Colonic mucosa (tissue), 4 donors: ENCODE measurements at regions not wholly inside any gene's neighbourhood (a gene's known extent, or its start where the extent isn't known, plus 50 kb on each side); places are given as distances from the start of the nearest gene placed in this dataset.
A peak's percentile ranks its signal among the peaks of the same experiment; 100 is the strongest.

ENCODE experiments used
- DNase-seq: peaks from one replicate; pipeline ENCODE4 v3.0.0-alpha.2; 2020
- H3K27ac ChIP-seq: fragments of 200-600 bp; one replicate; pipeline ENCODE4 v1.8.0; 2021
- H3K27me3 ChIP-seq: fragments of 200-600 bp; one replicate; pipeline ENCODE4 v1.8.0; 2021
- H3K36me3 ChIP-seq: fragments of 200-600 bp; one replicate; pipeline ENCODE4 v1.8.0; 2021
- H3K4me1 ChIP-seq: fragments of 200-600 bp; one replicate; pipeline ENCODE4 v1.8.0; 2021; ENCODE audit warnings: mild to moderate bottlenecking
- H3K4me3 ChIP-seq: fragments of 200-600 bp; one replicate; pipeline ENCODE4 v1.8.0; 2021
- H3K9ac ChIP-seq, 2 donors: one replicate each; pipeline ENCODE4 v1.7.0; 2013; ENCODE audit warnings: control low read depth in 2 of 2, low read depth in 2 of 2, low read length in 2 of 2
- H3K9me3 ChIP-seq: fragments of 200-600 bp; one replicate; pipeline ENCODE4 v1.8.0; 2021
- intact Hi-C: fragments of 100-400 bp; cut with DNase I; formaldehyde crosslinking; loops from one replicate; pipeline ENCODE4 v1.14.1; 2022
- TF ChIP-seq, protein P1 (sequence below): fragments of 200-600 bp; IDR thresholded peaks from one replicate; pipeline ENCODE4 v1.8.0; 2022; ENCODE audit warnings: antibody characterized with exemption, mild to moderate bottlenecking
- donor health status: healthy.
- donor health status: DM: no; HTN: no; CAD: no.
- donor health status: DM: no; HTN: no; CAD: no.

GRCh38 chr2:217661378-217661777 is 341.4 kb downstream of the TNS1 start:
- no peak overlapping the region for H3K9ac ChIP-seq
- no peaks in the 10 kb centered on the region for H3K4me1 ChIP-seq
- DNase-seq = no peak
- intact Hi-C loops = no loop called here
- TF ChIP-seq, protein P1, sequence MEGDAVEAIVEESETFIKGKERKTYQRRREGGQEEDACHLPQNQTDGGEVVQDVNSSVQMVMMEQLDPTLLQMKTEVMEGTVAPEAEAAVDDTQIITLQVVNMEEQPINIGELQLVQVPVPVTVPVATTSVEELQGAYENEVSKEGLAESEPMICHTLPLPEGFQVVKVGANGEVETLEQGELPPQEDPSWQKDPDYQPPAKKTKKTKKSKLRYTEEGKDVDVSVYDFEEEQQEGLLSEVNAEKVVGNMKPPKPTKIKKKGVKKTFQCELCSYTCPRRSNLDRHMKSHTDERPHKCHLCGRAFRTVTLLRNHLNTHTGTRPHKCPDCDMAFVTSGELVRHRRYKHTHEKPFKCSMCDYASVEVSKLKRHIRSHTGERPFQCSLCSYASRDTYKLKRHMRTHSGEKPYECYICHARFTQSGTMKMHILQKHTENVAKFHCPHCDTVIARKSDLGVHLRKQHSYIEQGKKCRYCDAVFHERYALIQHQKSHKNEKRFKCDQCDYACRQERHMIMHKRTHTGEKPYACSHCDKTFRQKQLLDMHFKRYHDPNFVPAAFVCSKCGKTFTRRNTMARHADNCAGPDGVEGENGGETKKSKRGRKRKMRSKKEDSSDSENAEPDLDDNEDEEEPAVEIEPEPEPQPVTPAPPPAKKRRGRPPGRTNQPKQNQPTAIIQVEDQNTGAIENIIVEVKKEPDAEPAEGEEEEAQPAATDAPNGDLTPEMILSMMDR = no peak
- H3K36me3 ChIP-seq = no peaks in the 10 kb centered on the region
- no peaks in the 10 kb centered on the region for H3K9me3 ChIP-seq
- H3K4me3 ChIP-seq = no peak overlapping the region
- H3K27me3 ChIP-seq = no peaks in the 10 kb centered on the region
- peak overlapping the region; percentile 40 for H3K27ac ChIP-seq

DNA sequence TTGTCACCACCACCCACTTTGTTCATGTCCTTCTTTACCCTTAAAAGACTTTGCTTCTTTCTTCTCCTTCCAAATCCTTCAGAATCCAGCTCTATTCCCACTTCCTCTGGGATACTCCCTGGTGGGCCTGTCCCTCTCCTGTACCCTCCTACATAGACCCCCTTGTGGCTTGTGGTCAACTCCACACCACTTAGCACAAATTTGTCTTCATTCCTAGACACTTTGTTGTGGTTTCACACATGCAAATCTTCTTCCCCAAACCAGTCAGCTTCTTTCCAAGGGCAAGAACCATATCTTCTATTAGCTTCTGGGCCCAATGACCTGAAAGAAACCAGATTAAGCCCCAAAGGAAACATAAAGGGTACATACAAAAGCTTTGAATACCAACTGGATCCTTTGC is 342.4 kb downstream of the TNS1 start:
- H3K27me3 ChIP-seq = no peaks in the 10 kb centered on the region
- H3K4me1 ChIP-seq = no peaks in the 10 kb centered on the region
- H3K36me3 ChIP-seq = no peaks in the 10 kb centered on the region
- H3K9me3 ChIP-seq = no peaks in the 10 kb centered on the region
- TF ChIP-seq, protein P1 = no peak
- intact Hi-C loops = no loop called here
- H3K27ac ChIP-seq = no peak overlapping the region
- no peak for DNase-seq
- H3K4me3 ChIP-seq = no peak overlapping the region
- no peak overlapping the region for H3K9ac ChIP-seq

- TF ChIP-seq, protein P1 = no peak
- no peak overlapping the region for H3K9ac ChIP-seq
- H3K36me3 ChIP-seq = no peaks in the 10 kb centered on the region
- no peak for DNase-seq
- H3K27me3 ChIP-seq = no peaks in the 10 kb centered on the region
- no peak overlapping the region for H3K4me3 ChIP-seq
- no peaks in the 10 kb centered on the region for H3K4me1 ChIP-seq
- no peaks in the 10 kb centered on the region for H3K9me3 ChIP-seq
- intact Hi-C loops = no loop called here
- H3K27ac ChIP-seq = no peak overlapping the region
Observed at GRCh38 chr2:217658806-217659205, 344.0 kb downstream of the TNS1 start.

- TF ChIP-seq, protein P1 = no peak
Observed at GRCh38 chr2:217657252-217657651, 345.5 kb downstream of the TNS1 start.

GRCh38 chr2:217656316-217656715 is 346.5 kb downstream of the TNS1 start:
- no peaks in the 10 kb centered on the region for H3K36me3 ChIP-seq
- TF ChIP-seq, protein P1 = no peak
- H3K27me3 ChIP-seq = no peaks in the 10 kb centered on the region
- H3K4me3 ChIP-seq = no peak overlapping the region
- intact Hi-C loops = no loop called here
- H3K9me3 ChIP-seq = no peaks in the 10 kb centered on the region
- no peak for DNase-seq
- H3K9ac ChIP-seq = no peak overlapping the region
- H3K4me1 ChIP-seq = no peaks in the 10 kb centered on the region
- H3K27ac ChIP-seq = no peak overlapping the region

More at GRCh38 chr2:217657252-217657651, 345.5 kb downstream of the TNS1 start:
- no peak overlapping the region for H3K4me3 ChIP-seq
- intact Hi-C loops = no loop called here
- H3K36me3 ChIP-seq = no peaks in the 10 kb centered on the region
- no peak for DNase-seq
- H3K27ac ChIP-seq = no peak overlapping the region
- H3K27me3 ChIP-seq = no peaks in the 10 kb centered on the region
- no peak overlapping the region for H3K9ac ChIP-seq
- no peaks in the 10 kb centered on the region for H3K4me1 ChIP-seq
- no peaks in the 10 kb centered on the region for H3K9me3 ChIP-seq

GRCh38 chr2:217655651-217656050 is 347.1 kb downstream of the TNS1 start:
- H3K9me3 ChIP-seq = no peaks in the 10 kb centered on the region
- H3K9ac ChIP-seq = no peak overlapping the region
- H3K4me1 ChIP-seq = no peaks in the 10 kb centered on the region
- no peak for DNase-seq
- TF ChIP-seq, protein P1 = no peak
- H3K27me3 ChIP-seq = no peaks in the 10 kb centered on the region
- no peak overlapping the region for H3K4me3 ChIP-seq
- H3K36me3 ChIP-seq = no peaks in the 10 kb centered on the region
- no peak overlapping the region for H3K27ac ChIP-seq
- intact Hi-C loops = no loop called here
